ENCODE measurements at regions not wholly inside any gene's neighbourhood (a gene's known extent, or its start where the extent isn't known, plus 50 kb on each side); places are given as distances from the start of the nearest gene placed in this dataset.

DNA sequence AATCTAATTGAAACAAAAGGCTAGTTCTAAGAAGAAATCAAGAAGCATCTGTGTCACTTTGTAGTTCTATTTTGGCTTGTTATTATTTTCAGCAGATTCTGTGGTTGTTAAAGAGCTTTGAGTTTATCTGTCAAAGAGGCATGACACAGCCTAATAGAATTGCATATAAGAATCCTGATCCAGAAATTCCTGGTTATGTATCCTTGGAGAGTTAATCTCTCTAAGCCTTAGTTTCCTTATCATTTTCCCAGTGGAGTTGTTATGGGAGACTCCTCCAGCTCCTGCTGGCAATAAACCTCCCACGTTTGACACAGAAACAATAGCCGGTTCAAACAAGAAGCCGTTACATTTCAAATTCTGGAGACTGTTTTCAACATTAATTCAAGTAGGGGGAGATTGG lies 288.3 kb downstream of the SDHAF3 start:
- TF ChIP-seq EP300 (IDR thresholded peaks at IDR 0.05; ENCODE audit: borderline replicate concordance) (no peak), TAF1 (IDR thresholded peaks at IDR 0.05; ENCODE audit: low read depth) (no peak), YY1 (IDR thresholded peaks at IDR 0.05; ENCODE audit: low read depth) (no peak), CEBPB (IDR thresholded peaks at IDR 0.05) (no peak)
- TF ChIP-seq, protein P1, sequence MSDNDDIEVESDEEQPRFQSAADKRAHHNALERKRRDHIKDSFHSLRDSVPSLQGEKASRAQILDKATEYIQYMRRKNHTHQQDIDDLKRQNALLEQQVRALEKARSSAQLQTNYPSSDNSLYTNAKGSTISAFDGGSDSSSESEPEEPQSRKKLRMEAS (IDR thresholded peaks at IDR 0.05): no peak

DNA sequence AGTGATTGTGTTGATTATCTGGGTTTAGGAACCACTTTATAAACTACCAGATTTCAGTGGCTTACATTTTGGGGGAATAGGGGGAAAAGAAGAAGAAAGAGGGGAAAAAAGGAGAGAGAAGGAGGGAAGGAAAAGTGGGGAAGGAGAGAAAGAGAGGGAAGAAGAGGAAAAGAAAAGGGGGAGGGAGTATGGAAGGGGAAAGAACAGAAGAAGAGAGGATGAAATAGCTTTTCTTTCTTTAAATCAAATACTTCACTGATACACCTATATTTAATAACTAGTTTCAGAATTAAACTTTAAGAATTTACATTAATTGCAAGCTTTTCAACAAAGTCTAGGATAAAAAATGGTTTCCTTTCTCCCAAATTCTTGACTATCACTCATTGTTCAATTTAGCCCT lies 289.6 kb downstream of the SDHAF3 start:
- no peak for TF ChIP-seq YY1 (IDR thresholded peaks at IDR 0.05; ENCODE audit: low read depth)
- TF ChIP-seq FOXM1 (IDR thresholded peaks at IDR 0.05; ENCODE audit: borderline replicate concordance, low read depth): no peak
- no peak for TF ChIP-seq TAF1 (IDR thresholded peaks at IDR 0.05; ENCODE audit: low read depth)
- TF ChIP-seq CREB1 (IDR thresholded peaks at IDR 0.05; ENCODE audit: low read depth): no peak
- TF ChIP-seq TEAD4 (IDR thresholded peaks at IDR 0.05): no peak
- TF ChIP-seq, protein P1 (IDR thresholded peaks at IDR 0.05): no peak
- no peak for TF ChIP-seq CEBPB (IDR thresholded peaks at IDR 0.05)
- TF ChIP-seq, protein P2, sequence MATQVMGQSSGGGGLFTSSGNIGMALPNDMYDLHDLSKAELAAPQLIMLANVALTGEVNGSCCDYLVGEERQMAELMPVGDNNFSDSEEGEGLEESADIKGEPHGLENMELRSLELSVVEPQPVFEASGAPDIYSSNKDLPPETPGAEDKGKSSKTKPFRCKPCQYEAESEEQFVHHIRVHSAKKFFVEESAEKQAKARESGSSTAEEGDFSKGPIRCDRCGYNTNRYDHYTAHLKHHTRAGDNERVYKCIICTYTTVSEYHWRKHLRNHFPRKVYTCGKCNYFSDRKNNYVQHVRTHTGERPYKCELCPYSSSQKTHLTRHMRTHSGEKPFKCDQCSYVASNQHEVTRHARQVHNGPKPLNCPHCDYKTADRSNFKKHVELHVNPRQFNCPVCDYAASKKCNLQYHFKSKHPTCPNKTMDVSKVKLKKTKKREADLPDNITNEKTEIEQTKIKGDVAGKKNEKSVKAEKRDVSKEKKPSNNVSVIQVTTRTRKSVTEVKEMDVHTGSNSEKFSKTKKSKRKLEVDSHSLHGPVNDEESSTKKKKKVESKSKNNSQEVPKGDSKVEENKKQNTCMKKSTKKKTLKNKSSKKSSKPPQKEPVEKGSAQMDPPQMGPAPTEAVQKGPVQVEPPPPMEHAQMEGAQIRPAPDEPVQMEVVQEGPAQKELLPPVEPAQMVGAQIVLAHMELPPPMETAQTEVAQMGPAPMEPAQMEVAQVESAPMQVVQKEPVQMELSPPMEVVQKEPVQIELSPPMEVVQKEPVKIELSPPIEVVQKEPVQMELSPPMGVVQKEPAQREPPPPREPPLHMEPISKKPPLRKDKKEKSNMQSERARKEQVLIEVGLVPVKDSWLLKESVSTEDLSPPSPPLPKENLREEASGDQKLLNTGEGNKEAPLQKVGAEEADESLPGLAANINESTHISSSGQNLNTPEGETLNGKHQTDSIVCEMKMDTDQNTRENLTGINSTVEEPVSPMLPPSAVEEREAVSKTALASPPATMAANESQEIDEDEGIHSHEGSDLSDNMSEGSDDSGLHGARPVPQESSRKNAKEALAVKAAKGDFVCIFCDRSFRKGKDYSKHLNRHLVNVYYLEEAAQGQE (IDR thresholded peaks at IDR 0.05; ENCODE audit: low read depth): no peak
- no peak for TF ChIP-seq ZBTB7A (IDR thresholded peaks at IDR 0.05; ENCODE audit: low read depth)
- no peak for TF ChIP-seq TCF12 (IDR thresholded peaks at IDR 0.05; ENCODE audit: low read depth)
- TF ChIP-seq EP300 (IDR thresholded peaks at IDR 0.05; ENCODE audit: borderline replicate concordance): no peak
- TF ChIP-seq EGR1 (IDR thresholded peaks at IDR 0.05): no peak

DNA sequence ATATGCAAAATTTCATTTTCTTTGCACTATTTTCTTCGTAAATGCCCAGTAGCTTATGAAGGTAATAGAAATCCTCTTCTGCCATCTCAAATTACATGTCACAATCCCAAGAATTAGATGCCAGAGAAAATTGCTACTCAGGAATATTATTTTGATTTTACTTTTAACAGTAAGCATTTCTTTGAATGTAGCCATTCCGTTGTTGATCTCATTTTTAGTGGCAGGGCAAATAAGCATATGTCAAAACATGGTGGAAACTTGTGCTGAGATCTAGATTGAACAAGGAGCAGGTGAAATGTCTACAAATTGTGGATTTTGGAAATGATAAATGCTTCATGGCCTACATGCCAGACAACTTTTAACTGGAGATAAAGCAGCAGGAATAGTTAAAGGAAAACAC lies 291.8 kb downstream of the SDHAF3 start:
- TF ChIP-seq TEAD4 (IDR thresholded peaks at IDR 0.05): no peak
- no peak for TF ChIP-seq EP300 (IDR thresholded peaks at IDR 0.05; ENCODE audit: borderline replicate concordance)
- TF ChIP-seq, protein P3, sequence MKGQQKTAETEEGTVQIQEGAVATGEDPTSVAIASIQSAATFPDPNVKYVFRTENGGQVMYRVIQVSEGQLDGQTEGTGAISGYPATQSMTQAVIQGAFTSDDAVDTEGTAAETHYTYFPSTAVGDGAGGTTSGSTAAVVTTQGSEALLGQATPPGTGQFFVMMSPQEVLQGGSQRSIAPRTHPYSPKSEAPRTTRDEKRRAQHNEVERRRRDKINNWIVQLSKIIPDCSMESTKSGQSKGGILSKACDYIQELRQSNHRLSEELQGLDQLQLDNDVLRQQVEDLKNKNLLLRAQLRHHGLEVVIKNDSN (IDR thresholded peaks at IDR 0.05): no peak
- no peak for TF ChIP-seq NFIC (IDR thresholded peaks at IDR 0.05)
- TF ChIP-seq, protein P1 (IDR thresholded peaks at IDR 0.05): no peak
- TF ChIP-seq TAF1 (IDR thresholded peaks at IDR 0.05; ENCODE audit: low read depth): no peak
- no peak for TF ChIP-seq CREB1 (IDR thresholded peaks at IDR 0.05; ENCODE audit: low read depth)
- TF ChIP-seq FOXM1 (IDR thresholded peaks at IDR 0.05; ENCODE audit: borderline replicate concordance, low read depth): no peak
- no peak for TF ChIP-seq EGR1 (IDR thresholded peaks at IDR 0.05)
- TF ChIP-seq ZBTB7A (IDR thresholded peaks at IDR 0.05; ENCODE audit: low read depth): no peak
- no peak for TF ChIP-seq YY1 (IDR thresholded peaks at IDR 0.05; ENCODE audit: low read depth)
- TF ChIP-seq RAD21 (IDR thresholded peaks at IDR 0.05; ENCODE audit: low read depth): no peak
- no peak for TF ChIP-seq TCF12 (IDR thresholded peaks at IDR 0.05; ENCODE audit: low read depth)
- no peak for TF ChIP-seq CEBPB (IDR thresholded peaks at IDR 0.05)
- TF ChIP-seq, protein P2 (IDR thresholded peaks at IDR 0.05; ENCODE audit: low read depth): no peak

DNA sequence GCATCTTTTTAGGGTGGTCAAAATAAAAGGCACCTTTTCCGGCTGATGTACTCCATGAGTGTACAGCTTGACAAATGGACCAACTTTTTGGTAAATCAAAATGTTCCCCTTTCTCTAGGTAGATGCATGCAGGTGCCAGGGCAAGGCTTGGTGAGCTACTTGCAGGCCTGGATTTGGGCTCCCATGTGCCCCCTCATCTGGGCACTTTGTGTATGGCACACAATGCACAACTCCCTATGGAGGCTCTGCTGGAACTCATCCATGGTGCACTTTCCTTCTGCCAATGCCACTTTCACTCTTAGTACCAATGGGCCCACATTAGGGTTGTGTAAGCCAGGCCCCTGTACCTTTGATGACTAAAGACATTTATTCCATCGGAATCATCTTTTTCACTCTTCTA lies 300.8 kb downstream of the SDHAF3 start:
- TF ChIP-seq RAD21 (IDR thresholded peaks at IDR 0.05; ENCODE audit: low read depth) (peak; percentile 24), EGR1 (IDR thresholded peaks at IDR 0.05) (no peak)

DNA sequence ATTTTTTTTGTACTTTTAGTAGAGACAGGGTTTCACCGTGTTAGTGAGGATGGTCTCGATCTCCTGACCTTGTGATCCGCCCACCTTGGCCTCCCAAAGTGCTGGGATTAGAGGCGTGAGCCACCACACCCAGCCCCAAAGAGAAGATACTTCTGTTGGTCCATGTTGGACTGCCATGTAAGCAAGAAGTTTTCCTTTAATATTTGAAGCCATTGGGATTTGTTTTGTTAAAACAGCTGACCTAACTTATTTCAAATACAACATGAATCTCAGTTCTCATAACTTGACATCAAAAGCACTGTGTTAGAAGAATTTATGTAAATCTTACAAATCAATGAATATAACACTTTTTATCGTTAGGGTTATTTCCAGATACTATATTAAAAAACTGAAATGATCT lies 302.4 kb downstream of the SDHAF3 start:
- TF ChIP-seq ZBTB7A (IDR thresholded peaks at IDR 0.05; ENCODE audit: low read depth) (no peak), EP300 (IDR thresholded peaks at IDR 0.05; ENCODE audit: borderline replicate concordance) (no peak), YY1 (IDR thresholded peaks at IDR 0.05; ENCODE audit: low read depth) (no peak), TAF1 (IDR thresholded peaks at IDR 0.05; ENCODE audit: low read depth) (no peak), TEAD4 (IDR thresholded peaks at IDR 0.05) (no peak), TCF12 (IDR thresholded peaks at IDR 0.05; ENCODE audit: low read depth) (no peak), CEBPB (IDR thresholded peaks at IDR 0.05) (no peak), FOXM1 (IDR thresholded peaks at IDR 0.05; ENCODE audit: borderline replicate concordance, low read depth) (no peak), CREB1 (IDR thresholded peaks at IDR 0.05; ENCODE audit: low read depth) (no peak), NFIC (IDR thresholded peaks at IDR 0.05) (no peak), EGR1 (IDR thresholded peaks at IDR 0.05) (no peak)
- TF ChIP-seq, protein P3 (IDR thresholded peaks at IDR 0.05): no peak
- TF ChIP-seq, protein P2 (IDR thresholded peaks at IDR 0.05; ENCODE audit: low read depth): no peak
- TF ChIP-seq, protein P1 (IDR thresholded peaks at IDR 0.05): no peak
